Suprapubic skin (tissue), 4 donors: ENCODE measurements at regions not wholly inside any gene's neighbourhood (a gene's known extent, or its start where the extent isn't known, plus 50 kb on each side); places are given as distances from the start of the nearest gene placed in this dataset.

ENCODE experiments used
- DNase-seq, 2 donors: peaks; one replicate each; pipeline ENCODE4 v3.0.0-alpha.2; 2019; ENCODE audit warnings: low spot score in 2 of 2
- H3K27ac ChIP-seq: fragments of 200-600 bp; sonication (generic); one replicate; pipeline ENCODE4 v1.5.1; 2019
- H3K27me3 ChIP-seq: fragments of 200-600 bp; sonication (generic); one replicate; pipeline ENCODE4 v1.5.1; 2019
- H3K36me3 ChIP-seq: fragments of 200-600 bp; sonication (generic); one replicate; pipeline ENCODE4 v1.5.1; 2019
- H3K4me1 ChIP-seq: fragments of 200-600 bp; sonication (generic); one replicate; pipeline ENCODE4 v1.5.1; 2019
- H3K4me3 ChIP-seq: fragments of 200-600 bp; sonication (generic); one replicate; pipeline ENCODE4 v1.5.1; 2019; ENCODE audit warnings: mild to moderate bottlenecking
- H3K9me3 ChIP-seq: fragments of 200-600 bp; sonication (generic); one replicate; pipeline ENCODE4 v1.5.1; 2019
- CTCF ChIP-seq, 2 donors: fragments of 200-600 bp in 1 of 2; fragments of 450-650 bp in 1 of 2; sonication (generic) in 1 of 2; IDR thresholded peaks; one replicate each; pipeline ENCODE4 v1.5.1; 2016 to 2019; ENCODE audit warnings: antibody characterized with exemption in 2 of 2, mild to moderate bottlenecking in 1 of 2, moderate library complexity in 1 of 2
- EP300 ChIP-seq: sonication (generic); formaldehyde crosslinking; IDR thresholded peaks from one replicate; pipeline ENCODE4 v1.6.1; 2017; ENCODE audit warnings: antibody characterized with exemption
- POLR2A ChIP-seq, 2 donors: fragments of 450-650 bp; IDR thresholded peaks; one replicate each; pipeline ENCODE4 v1.6.1; 2017; ENCODE audit warnings: antibody characterized with exemption in 2 of 2, mild to moderate bottlenecking in 2 of 2, moderate library complexity in 2 of 2
- POLR2AphosphoS5 ChIP-seq, 3 donors: sonication (generic); formaldehyde crosslinking; IDR thresholded peaks; one replicate each; pipeline ENCODE4 v1.6.1; 2017; ENCODE audit warnings: antibody characterized with exemption in 3 of 3
- WGBS: methylation state at CpG from one replicate; pipeline ENCODE4 v1.1.5; 2018; 5-methylcytosine and 5-hydroxymethylcytosine counted together

- Histone ChIP-seq H3K4me1 (no peaks in the 10 kb centered on the region), H3K9me3 (no peaks in the 10 kb centered on the region), H3K4me3 (no peak overlapping the region), H3K36me3 (no peaks in the 10 kb centered on the region), H3K27ac (no peak overlapping the region), H3K27me3 (no peaks in the 10 kb centered on the region)
- no peak for TF ChIP-seq POLR2A (IDR thresholded peaks at IDR 0.05)
- TF ChIP-seq CTCF (IDR thresholded peaks at IDR 0.05) = no peak
- no peak for TF ChIP-seq EP300
- DNase-seq = no peak
- 56% methylated on average over 7 of the region's 7 CpGs for WGBS
These were observed 484.1 kb downstream of the SMARCA1 start for GRCh38 chrX:129039176-129039575.

GRCh38 chrX:129037389-129037788 is 485.9 kb downstream of the SMARCA1 start:
- no peak for DNase-seq
- Histone ChIP-seq H3K9me3 (no peaks in the 10 kb centered on the region), H3K36me3 (no peaks in the 10 kb centered on the region), H3K4me1 (no peaks in the 10 kb centered on the region), H3K27me3 (no peaks in the 10 kb centered on the region), H3K27ac (no peak overlapping the region), H3K4me3 (no peak overlapping the region)
- TF ChIP-seq POLR2A (IDR thresholded peaks at IDR 0.05) (no peak), POLR2AphosphoS5 (IDR thresholded peaks at IDR 0.05) (no peak), CTCF (IDR thresholded peaks at IDR 0.05) (no peak), EP300 (no peak)
- WGBS = 60% methylated on average over 4 of the region's 4 CpGs

- no peak for DNase-seq
- Histone ChIP-seq H3K36me3 (no peaks in the 10 kb centered on the region), H3K4me1 (no peaks in the 10 kb centered on the region), H3K9me3 (no peaks in the 10 kb centered on the region), H3K27ac (no peak overlapping the region), H3K4me3 (no peak overlapping the region), H3K27me3 (no peaks in the 10 kb centered on the region)
- no peak for TF ChIP-seq CTCF (IDR thresholded peaks at IDR 0.05)
- TF ChIP-seq POLR2AphosphoS5 (IDR thresholded peaks at IDR 0.05) = no peak
- no peak for TF ChIP-seq POLR2A (IDR thresholded peaks at IDR 0.05)
- TF ChIP-seq EP300 = no peak
These were observed 488.1 kb downstream of the SMARCA1 start for GRCh38 chrX:129035180-129035579.

- H3K27me3 ChIP-seq = no peaks in the 10 kb centered on the region
- no peak overlapping the region for H3K4me3 ChIP-seq
- 33% methylated on average over 1 of the region's 1 CpG for WGBS
- no peaks in the 10 kb centered on the region for H3K9me3 ChIP-seq
- no peak for DNase-seq
- no peak overlapping the region for H3K27ac ChIP-seq
- no peaks in the 10 kb centered on the region for H3K36me3 ChIP-seq
- no peaks in the 10 kb centered on the region for H3K4me1 ChIP-seq
- TF ChIP-seq POLR2A (IDR thresholded peaks at IDR 0.05) (no peak), EP300 (no peak), CTCF (IDR thresholded peaks at IDR 0.05) (no peak), POLR2AphosphoS5 (IDR thresholded peaks at IDR 0.05) (no peak)
These were observed 489.1 kb downstream of the SMARCA1 start for GRCh38 chrX:129034196-129034595.

- 49% methylated on average over 6 of the region's 6 CpGs for WGBS
- Histone ChIP-seq H3K4me1 (no peaks in the 10 kb centered on the region), H3K36me3 (no peaks in the 10 kb centered on the region), H3K4me3 (no peak overlapping the region), H3K9me3 (no peaks in the 10 kb centered on the region), H3K27ac (no peak overlapping the region), H3K27me3 (no peaks in the 10 kb centered on the region)
- DNase-seq = no peak
- TF ChIP-seq EP300 (no peak), CTCF (IDR thresholded peaks at IDR 0.05) (no peak), POLR2A (IDR thresholded peaks at IDR 0.05) (no peak), POLR2AphosphoS5 (IDR thresholded peaks at IDR 0.05) (no peak)
These were observed 497.1 kb downstream of the SMARCA1 start for GRCh38 chrX:129026202-129026601.
